ENCODE measurements at regions not wholly inside any gene's neighbourhood (a gene's known extent, or its start where the extent isn't known, plus 50 kb on each side); places are given as distances from the start of the nearest gene placed in this dataset.

DNA sequence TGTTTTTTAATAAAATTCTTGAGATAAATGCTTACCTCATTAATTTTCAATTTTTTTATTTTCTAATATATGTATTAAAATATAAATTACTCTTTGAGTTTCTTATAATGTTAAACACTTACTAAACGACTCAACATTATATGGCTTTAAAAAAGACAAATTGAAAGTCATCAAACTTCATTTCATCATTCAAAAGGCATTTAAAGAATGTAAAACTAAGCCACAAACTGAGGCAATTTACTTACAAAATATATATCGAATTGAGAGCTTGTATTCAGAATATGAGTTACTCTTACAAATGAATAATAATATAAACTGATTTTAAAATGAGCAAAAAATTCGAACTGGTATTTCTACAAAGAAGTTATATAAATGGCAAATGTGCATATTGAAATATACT, 1262.2 kb upstream of the PIK3C3 start:
- Histone ChIP-seq H3K9ac (replicated peaks; ENCODE audit: extremely low read depth, insufficient read depth, low read length) (no peak overlapping the region), H4K20me1 (replicated peaks; ENCODE audit: control insufficient read depth, extremely low read depth, insufficient read depth, low read length) (no peaks in the 10 kb centered on the region), H3K9me3 (replicated peaks; ENCODE audit: control insufficient read depth, insufficient read depth, low read length) (no peaks in the 10 kb centered on the region), H3K27ac (ENCODE audit: insufficient read depth, low read depth, low read length) (no peak overlapping the region), H3K4me2 (ENCODE audit: insufficient read depth, low read length) (no peak overlapping the region), H3K79me2 (ENCODE audit: control insufficient read depth, insufficient read depth, low read length) (no peaks in the 10 kb centered on the region), H3K4me3 (replicated peaks in 1 of 3; ENCODE audit: insufficient read depth in 1 of 3, low read depth in 1 of 3, low read length in 3 of 3) (no peak overlapping the region), H3K36me3 (ENCODE audit: control insufficient read depth in 2 of 2, extremely low read depth in 1 of 2, insufficient read depth in 2 of 2, low read length in 2 of 2) (no peaks in the 10 kb centered on the region), H2AFZ (ENCODE audit: low read depth, low read length) (no peak overlapping the region), H3K4me1 (ENCODE audit: control insufficient read depth, extremely low read depth, insufficient read depth, low read length) (no peaks in the 10 kb centered on the region), H3K9me1 (replicated peaks; ENCODE audit: control insufficient read depth, extremely low read depth, insufficient read depth, low read length) (no peaks in the 10 kb centered on the region), H3K27me3 (ENCODE audit: control insufficient read depth in 2 of 2, insufficient read depth in 2 of 2, low read length in 2 of 2) (no peaks in the 10 kb centered on the region)
- TF ChIP-seq JUN (IDR thresholded peaks at IDR 0.05; ENCODE audit: borderline replicate concordance, insufficient read depth, insufficient read length, low read depth) (no peak), MYC (IDR thresholded peaks at IDR 0.05; ENCODE audit: low read depth, low read length) (no peak), MAX (IDR thresholded peaks at IDR 0.05; ENCODE audit: insufficient read depth, insufficient read length) (no peak), GATA2 (IDR thresholded peaks at IDR 0.05; ENCODE audit: insufficient read depth, insufficient read length, low read depth, low read length) (no peak), FOS (IDR thresholded peaks at IDR 0.05; ENCODE audit: borderline replicate concordance, insufficient read depth, low read length) (no peak), EZH2 (IDR thresholded peaks at IDR 0.05; ENCODE audit: borderline replicate concordance, low read depth, low read length, severe bottlenecking) (no peak), POLR2AphosphoS5 (IDR thresholded peaks at IDR 0.05; ENCODE audit: insufficient read depth, low read depth, low read length) (no peak), POLR2A (IDR thresholded peaks at IDR 0.05; ENCODE audit: low read depth, low read length) (no peak)
- TF ChIP-seq, protein P1, sequence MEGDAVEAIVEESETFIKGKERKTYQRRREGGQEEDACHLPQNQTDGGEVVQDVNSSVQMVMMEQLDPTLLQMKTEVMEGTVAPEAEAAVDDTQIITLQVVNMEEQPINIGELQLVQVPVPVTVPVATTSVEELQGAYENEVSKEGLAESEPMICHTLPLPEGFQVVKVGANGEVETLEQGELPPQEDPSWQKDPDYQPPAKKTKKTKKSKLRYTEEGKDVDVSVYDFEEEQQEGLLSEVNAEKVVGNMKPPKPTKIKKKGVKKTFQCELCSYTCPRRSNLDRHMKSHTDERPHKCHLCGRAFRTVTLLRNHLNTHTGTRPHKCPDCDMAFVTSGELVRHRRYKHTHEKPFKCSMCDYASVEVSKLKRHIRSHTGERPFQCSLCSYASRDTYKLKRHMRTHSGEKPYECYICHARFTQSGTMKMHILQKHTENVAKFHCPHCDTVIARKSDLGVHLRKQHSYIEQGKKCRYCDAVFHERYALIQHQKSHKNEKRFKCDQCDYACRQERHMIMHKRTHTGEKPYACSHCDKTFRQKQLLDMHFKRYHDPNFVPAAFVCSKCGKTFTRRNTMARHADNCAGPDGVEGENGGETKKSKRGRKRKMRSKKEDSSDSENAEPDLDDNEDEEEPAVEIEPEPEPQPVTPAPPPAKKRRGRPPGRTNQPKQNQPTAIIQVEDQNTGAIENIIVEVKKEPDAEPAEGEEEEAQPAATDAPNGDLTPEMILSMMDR (IDR thresholded peaks at IDR 0.05; ENCODE audit: extremely low read depth in 1 of 2, insufficient read depth in 1 of 2, low read depth in 1 of 2, low read length in 2 of 2) = no peak
- ChIA-PET CTCF (no interaction called here), POLR2A (no interaction called here)
- intact Hi-C loops (cut with micrococcal nuclease) = no loop called here
- FAIRE-seq = no peak
- dilution Hi-C loops (cut with MboI; ENCODE audit: extremely low pct_ligation_motif_present, low sequenced_read_pairs) = no loop called here
- DNase-seq (ENCODE audit: low read depth, low spot score) = no peak
- BruUV-seq (replicated peaks) = no TSS peak

Measured in endothelial cell of umbilical vein (primary cell).